C1 segment of cervical spinal cord (tissue), 14 donors: ENCODE measurements at regions not wholly inside any gene's neighbourhood (a gene's known extent, or its start where the extent isn't known, plus 50 kb on each side); places are given as distances from the start of the nearest gene placed in this dataset.

Experiments
- DNase-seq, 14 donors: peaks; one replicate each; lab custom pipeline; 2025; lab: John Stamatoyannopoulos, UW

DNA sequence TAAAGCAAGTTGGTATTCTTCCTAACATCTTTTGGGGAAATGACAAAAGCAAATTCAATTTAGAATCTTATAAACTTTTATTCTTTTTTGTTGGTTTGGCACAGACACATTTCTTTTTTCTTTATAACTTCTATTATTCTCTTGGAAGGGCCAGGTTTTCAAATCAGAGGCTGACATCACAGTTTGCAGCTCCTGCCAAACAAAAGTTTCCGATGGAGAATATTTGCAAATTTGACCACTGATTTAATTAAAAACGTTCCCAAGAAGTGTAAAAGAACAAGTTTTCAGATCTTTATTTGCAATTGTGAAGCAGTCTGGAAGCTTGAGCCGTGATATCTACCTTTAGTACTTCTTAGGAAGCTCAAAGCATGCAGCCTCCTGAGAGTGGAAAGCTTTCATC lies 53.8 kb upstream of the CD83 start:
- DNase-seq: no peak

DNA sequence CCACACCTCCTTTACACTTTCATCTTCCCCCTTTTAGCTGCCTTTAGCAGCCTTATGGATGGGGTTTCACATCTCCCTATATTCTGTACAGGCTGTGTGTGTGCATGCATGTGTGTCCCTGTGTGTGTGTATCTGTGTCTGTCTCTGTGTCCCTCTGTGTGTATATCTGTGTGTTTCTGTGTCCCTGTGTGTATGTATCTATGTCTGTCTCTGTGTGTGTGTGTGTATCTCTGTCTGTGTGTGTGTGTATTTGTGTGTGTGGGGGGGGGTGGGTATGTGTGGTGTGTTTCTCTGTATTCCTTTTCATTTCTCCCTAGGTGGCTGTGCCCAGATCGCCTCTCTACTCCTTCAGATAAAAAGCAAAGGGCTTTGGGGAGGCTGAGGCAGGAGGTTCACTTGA lies 52.2 kb upstream of the CD83 start:
- no peak for DNase-seq

DNA sequence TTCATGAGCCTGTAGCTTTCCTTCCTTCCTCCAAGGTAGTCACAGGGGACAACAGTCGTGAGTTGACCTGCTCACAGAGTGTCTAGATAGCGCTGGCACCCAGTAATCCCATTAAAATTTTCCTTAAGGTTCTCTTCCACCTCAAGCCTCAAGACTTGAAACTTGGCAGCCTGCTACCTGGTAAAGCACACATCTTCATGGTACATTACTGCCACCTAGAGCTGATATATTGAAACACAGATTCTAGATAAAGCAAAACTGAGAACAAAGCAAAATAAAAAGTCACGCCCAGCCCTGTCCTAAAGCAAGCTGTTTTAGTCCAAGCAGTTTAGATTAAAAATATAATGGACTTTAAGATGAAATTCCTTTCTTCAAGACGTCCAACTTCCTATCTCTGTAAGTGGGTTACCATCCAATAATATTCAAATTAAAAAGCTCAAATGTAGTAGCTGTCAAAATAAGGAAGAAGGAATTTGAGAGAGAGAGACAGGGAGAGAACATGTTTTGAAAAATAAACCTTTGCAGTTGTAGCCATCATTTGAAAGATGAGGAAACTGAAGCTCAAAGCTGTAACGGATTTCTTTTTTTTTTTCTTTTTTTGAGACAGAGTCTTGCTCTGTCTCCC lies 50.7 kb upstream of the CD83 start:
- DNase-seq: peak in 2 of 14 donors; percentile 2 to 63

DNA sequence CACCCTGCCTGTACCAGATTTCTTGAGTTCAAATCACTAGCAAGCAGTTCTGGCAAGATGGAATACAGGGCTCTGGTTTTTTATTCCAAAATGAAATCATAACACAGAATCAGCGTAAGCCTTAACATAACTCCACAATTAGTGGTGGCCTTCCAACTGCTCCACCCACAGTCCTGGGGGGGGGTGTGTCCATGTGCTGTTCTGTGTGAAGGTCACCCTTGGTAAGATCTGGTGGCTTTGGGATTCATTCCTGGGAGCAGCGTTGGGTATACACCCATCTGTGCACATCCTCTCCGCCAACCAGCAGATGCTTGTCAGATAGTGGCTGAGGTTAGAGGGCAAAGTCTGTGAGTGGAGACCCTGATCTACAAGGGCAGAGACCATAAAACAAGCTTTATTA lies 49.9 kb upstream of the CD83 start:
- no peak for DNase-seq
